ENCODE measurements at regions not wholly inside any gene's neighbourhood (a gene's known extent, or its start where the extent isn't known, plus 50 kb on each side); places are given as distances from the start of the nearest gene placed in this dataset.

DNA sequence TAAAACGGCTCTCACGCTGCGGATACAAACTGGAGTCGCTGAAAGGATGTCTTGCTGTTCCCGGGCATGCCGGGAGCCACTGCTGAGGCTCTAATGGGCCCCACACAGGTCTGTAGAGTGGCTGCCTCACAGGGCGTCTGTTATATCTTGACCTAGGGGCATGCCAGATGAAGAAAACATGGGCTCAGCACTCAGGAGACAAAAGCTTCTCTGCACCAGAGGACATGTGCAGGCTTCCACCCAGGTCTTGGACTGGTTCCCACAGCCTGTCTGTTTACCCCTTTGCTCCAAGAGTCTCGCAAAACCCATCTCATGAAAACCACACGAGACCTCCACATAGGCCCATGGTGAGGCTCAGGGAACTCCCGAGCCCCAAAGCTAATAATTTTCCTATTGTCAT is 134.2 kb downstream of the RPS29 start:
- Mint-ChIP-seq H3K9me3 (no peaks in the 10 kb centered on the region), H3K36me3 (no peaks in the 10 kb centered on the region), H3K27me3 (peaks cover 8% of the 10 kb centered on the region), H3K4me3 (no peak overlapping the region), H3K27ac (no peak overlapping the region), H3K4me1 (no peaks in the 10 kb centered on the region)
- DNase-seq, result no peak
- POLR2A ChIA-PET, result no interaction called here
- no peak for ATAC-seq (ENCODE audit: low read depth)

DNA sequence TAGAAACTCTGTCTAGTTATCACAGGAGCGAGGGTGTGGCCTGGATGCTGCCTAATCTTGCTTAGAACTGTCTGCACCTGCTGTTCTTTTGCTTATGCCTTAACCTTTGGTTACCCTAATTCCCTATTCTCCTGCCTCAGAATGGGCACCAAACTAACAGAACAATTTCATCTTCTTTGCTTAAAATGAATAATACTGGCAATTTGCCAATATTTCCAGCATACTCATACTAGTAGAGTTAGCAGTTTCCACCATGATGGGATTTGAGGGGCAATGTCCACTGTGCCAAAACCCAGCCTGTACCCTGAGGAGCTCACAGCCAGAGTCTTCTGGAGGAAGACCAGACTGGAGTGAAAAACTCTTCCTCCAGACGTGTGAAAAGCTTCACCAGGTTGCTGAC is 136.4 kb downstream of the RPS29 start:
- no peak overlapping the region for H3K4me3 Mint-ChIP-seq

DNA sequence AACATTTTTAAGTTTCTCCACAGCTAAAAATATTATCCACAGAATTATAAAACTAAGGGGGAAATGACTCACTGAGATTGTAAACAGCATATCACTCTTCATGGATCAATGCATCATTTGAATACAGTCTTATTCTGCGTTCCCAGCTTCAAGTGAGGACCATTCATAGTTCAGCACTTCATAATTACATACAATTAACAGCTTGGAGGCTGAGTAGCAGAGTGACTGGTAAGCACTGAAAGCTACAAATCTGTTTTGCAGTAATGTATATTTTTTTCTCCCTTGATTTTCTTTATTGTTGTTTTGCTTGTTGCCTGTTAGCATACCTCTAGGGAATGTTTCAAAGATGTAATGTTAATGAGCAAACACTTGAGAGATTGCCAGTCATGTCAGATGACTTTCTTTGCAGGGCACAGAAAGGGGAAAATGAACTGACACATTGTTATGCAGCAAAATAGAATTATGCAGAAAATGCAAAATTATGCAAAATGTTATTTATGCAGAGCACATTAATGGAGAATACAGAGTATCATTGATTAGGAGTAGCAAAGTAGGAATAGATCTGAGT is 138.6 kb downstream of the RPS29 start:
- Mint-ChIP-seq H3K4me1 (no peaks in the 10 kb centered on the region), H3K4me3 (no peak overlapping the region), H3K9me3 (no peaks in the 10 kb centered on the region), H3K36me3 (no peaks in the 10 kb centered on the region), H3K27ac (no peak overlapping the region), H3K27me3 (peaks cover 10% of the 10 kb centered on the region)
- POLR2A ChIA-PET, result no interaction called here
- no peak for ATAC-seq (ENCODE audit: low read depth)
- DNase-seq, result no peak

More for the DNA sequence above, 136.4 kb downstream of the RPS29 start:
- Mint-ChIP-seq H3K27me3 (peaks cover 10% of the 10 kb centered on the region), H3K4me1 (no peaks in the 10 kb centered on the region), H3K36me3 (no peaks in the 10 kb centered on the region), H3K27ac (no peak overlapping the region), H3K9me3 (no peaks in the 10 kb centered on the region)
- no peak for DNase-seq
- POLR2A ChIA-PET, result no interaction called here
- no peak for ATAC-seq (ENCODE audit: low read depth)

- no peaks in the 10 kb centered on the region for H3K9me3 Mint-ChIP-seq
- POLR2A ChIA-PET, result no interaction called here
- H3K27me3 Mint-ChIP-seq, result peaks cover 10% of the 10 kb centered on the region
These were observed 139.4 kb downstream of the RPS29 start for GRCh38 chr14:49446801-49447200.

GRCh38 chr14:49438256-49438770 is 147.9 kb downstream of the RPS29 start:
- Mint-ChIP-seq H3K9me3 (peaks cover 2% of the 10 kb centered on the region), H3K4me1 (no peaks in the 10 kb centered on the region)

More at GRCh38 chr14:49446801-49447200, 139.4 kb downstream of the RPS29 start:
- Mint-ChIP-seq H3K4me3 (no peak overlapping the region), H3K27ac (no peak overlapping the region), H3K4me1 (no peaks in the 10 kb centered on the region), H3K36me3 (no peaks in the 10 kb centered on the region)
- no peak for ATAC-seq (ENCODE audit: low read depth)
- DNase-seq, result no peak

DNA sequence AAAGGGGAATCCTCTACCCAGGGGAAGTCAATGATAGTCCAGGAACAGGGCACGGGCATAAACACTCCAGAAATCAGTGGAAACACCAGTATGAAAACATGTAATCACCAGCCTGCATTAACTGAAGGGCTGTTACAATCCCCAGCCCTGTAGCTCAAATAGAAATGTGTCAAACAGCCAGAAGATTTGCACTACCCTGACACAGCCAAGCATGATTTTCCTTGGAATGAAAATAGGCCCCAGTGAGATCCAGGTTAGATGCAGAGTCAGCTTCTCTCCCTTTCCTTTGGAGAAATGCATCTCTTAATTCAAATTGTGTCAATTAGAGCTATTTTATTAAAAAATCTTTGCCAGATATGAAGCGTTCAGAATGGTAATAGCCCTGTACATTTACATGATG is 158.1 kb downstream of the RPS29 start:
- H3K9me3 Mint-ChIP-seq, result peaks cover 7% of the 10 kb centered on the region

More at GRCh38 chr14:49438256-49438770, 147.9 kb downstream of the RPS29 start:
- POLR2A ChIA-PET, result no interaction called here
- Mint-ChIP-seq H3K27ac (no peak overlapping the region), H3K4me3 (no peak overlapping the region), H3K27me3 (peaks cover 2% of the 10 kb centered on the region), H3K36me3 (no peaks in the 10 kb centered on the region)
- DNase-seq (no peak), ATAC-seq (ENCODE audit: low read depth) (no peak)

GRCh38 chr14:49427117-49427516 is 159.1 kb downstream of the RPS29 start:
- peaks cover 5% of the 10 kb centered on the region for H3K9me3 Mint-ChIP-seq
- ATAC-seq (ENCODE audit: low read depth) (no peak), DNase-seq (no peak)
- POLR2A ChIA-PET, result no interaction called here
- H3K4me3 Mint-ChIP-seq, result no peak overlapping the region
- H3K36me3 Mint-ChIP-seq, result peaks cover under 1% of the 10 kb centered on the region
- peaks cover 13% of the 10 kb centered on the region for H3K27me3 Mint-ChIP-seq
- H3K4me1 Mint-ChIP-seq, result no peaks in the 10 kb centered on the region
- no peak overlapping the region for H3K27ac Mint-ChIP-seq

More for the DNA sequence above, 158.1 kb downstream of the RPS29 start:
- Mint-ChIP-seq H3K36me3 (peaks cover 1% of the 10 kb centered on the region), H3K27ac (no peak overlapping the region), H3K27me3 (peaks cover 13% of the 10 kb centered on the region), H3K4me1 (no peaks in the 10 kb centered on the region), H3K4me3 (no peak overlapping the region)
- DNase-seq (no peak), ATAC-seq (ENCODE audit: low read depth) (no peak)
- POLR2A ChIA-PET, result no interaction called here

GRCh38 chr14:49425921-49426320 is 160.3 kb downstream of the RPS29 start:
- DNase-seq, result no peak
- no peak for ATAC-seq (ENCODE audit: low read depth)
- Mint-ChIP-seq H3K27ac (no peak overlapping the region), H3K4me3 (no peak overlapping the region), H3K4me1 (no peaks in the 10 kb centered on the region), H3K27me3 (peaks cover 13% of the 10 kb centered on the region), H3K9me3 (peaks cover 4% of the 10 kb centered on the region), H3K36me3 (no peaks in the 10 kb centered on the region)
- POLR2A ChIA-PET, result no interaction called here

- POLR2A ChIA-PET, result no interaction called here
- no peak overlapping the region for H3K4me3 Mint-ChIP-seq
- DNase-seq (no peak), ATAC-seq (ENCODE audit: low read depth) (no peak)
- no peak overlapping the region for H3K27ac Mint-ChIP-seq
- H3K9me3 Mint-ChIP-seq, result no peaks in the 10 kb centered on the region
- peaks cover 13% of the 10 kb centered on the region for H3K27me3 Mint-ChIP-seq
- H3K36me3 Mint-ChIP-seq, result no peaks in the 10 kb centered on the region
- H3K4me1 Mint-ChIP-seq, result no peaks in the 10 kb centered on the region
These were observed 161.5 kb downstream of the RPS29 start for GRCh38 chr14:49424436-49425331.

GRCh38 chr14:49420201-49420600 is 166.0 kb downstream of the RPS29 start:
- POLR2A ChIA-PET, result no interaction called here
- no peaks in the 10 kb centered on the region for H3K36me3 Mint-ChIP-seq
- DNase-seq (no peak), ATAC-seq (ENCODE audit: low read depth) (no peak)
- H3K4me1 Mint-ChIP-seq, result no peaks in the 10 kb centered on the region
- no peak overlapping the region for H3K27ac Mint-ChIP-seq
- peaks cover 15% of the 10 kb centered on the region for H3K27me3 Mint-ChIP-seq
- H3K9me3 Mint-ChIP-seq, result no peaks in the 10 kb centered on the region
- H3K4me3 Mint-ChIP-seq, result no peak overlapping the region

DNA sequence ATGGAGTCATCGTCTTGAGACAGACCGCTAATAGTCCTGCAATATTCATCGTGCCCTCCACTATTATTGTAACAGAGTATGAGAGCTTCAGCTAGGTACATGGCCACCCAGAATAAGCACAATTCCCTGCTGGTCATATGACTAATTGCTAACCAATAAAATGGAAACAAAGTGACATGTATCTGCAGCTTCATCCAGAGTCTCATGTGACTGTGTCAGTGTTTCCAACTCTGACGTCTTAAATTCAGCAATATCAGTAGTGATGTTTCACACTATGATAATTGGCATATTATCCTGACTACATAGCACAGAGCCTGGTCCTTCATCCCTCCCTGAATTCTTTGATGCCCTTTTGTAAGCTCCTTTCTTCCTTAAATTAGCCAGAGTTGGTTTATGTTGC is 167.4 kb downstream of the RPS29 start:
- DNase-seq (no peak), ATAC-seq (ENCODE audit: low read depth) (no peak)
- POLR2A ChIA-PET, result no interaction called here
- peaks cover 10% of the 10 kb centered on the region for H3K27me3 Mint-ChIP-seq
- no peaks in the 10 kb centered on the region for H3K4me1 Mint-ChIP-seq
- H3K4me3 Mint-ChIP-seq, result no peak overlapping the region
- H3K36me3 Mint-ChIP-seq, result no peaks in the 10 kb centered on the region
- H3K27ac Mint-ChIP-seq, result no peak overlapping the region
- H3K9me3 Mint-ChIP-seq, result no peaks in the 10 kb centered on the region

- POLR2A ChIA-PET, result no interaction called here
- ATAC-seq (ENCODE audit: low read depth), result no peak
- DNase-seq, result no peak
- no peak overlapping the region for H3K4me3 Mint-ChIP-seq
- no peaks in the 10 kb centered on the region for H3K36me3 Mint-ChIP-seq
- no peaks in the 10 kb centered on the region for H3K4me1 Mint-ChIP-seq
- H3K27me3 Mint-ChIP-seq, result peaks cover 10% of the 10 kb centered on the region
- H3K9me3 Mint-ChIP-seq, result no peaks in the 10 kb centered on the region
- no peak overlapping the region for H3K27ac Mint-ChIP-seq
These were observed 168.4 kb downstream of the RPS29 start for GRCh38 chr14:49417790-49418189.

DNA sequence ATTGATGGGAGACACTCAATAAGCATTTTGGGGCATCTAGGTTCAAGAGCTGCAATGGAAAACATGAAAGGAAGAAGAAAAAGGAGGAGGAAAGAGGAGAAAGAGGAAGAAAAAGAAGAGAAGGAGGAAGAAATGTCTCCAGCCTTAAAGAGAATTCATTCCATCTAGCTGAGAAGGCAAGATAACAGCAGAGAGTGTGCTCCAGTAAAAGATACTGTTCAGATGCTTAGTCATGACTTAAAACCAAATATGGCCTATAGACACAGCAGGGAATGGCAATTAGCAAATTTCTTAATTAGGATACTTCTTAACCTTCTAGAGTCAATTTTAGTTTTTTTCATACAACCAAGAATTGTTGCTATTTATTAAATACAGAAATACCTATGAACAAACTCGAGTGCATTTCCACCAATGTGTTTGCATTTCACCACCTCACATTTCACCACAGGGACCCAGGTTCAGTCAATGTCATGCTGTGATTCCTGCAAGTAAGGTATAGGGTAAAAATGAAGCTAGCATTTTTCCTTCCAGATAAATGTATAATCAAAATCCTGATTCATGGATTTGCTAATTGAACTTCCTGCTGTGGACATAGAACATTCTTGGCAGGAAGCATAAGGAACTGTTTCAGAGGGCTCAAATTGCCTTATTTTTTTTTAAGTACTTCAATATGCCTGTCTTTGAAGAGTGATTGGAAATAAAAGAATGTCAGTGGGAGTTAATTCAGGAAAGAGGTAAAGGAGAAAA is 177.8 kb downstream of the RPS29 start:
- no peak for ATAC-seq (ENCODE audit: low read depth)
- no peak overlapping the region for H3K4me3 Mint-ChIP-seq
- H3K4me1 Mint-ChIP-seq, result no peaks in the 10 kb centered on the region
- POLR2A ChIA-PET, result no interaction called here
- peaks cover 10% of the 10 kb centered on the region for H3K27me3 Mint-ChIP-seq
- no peak for DNase-seq
- no peak overlapping the region for H3K27ac Mint-ChIP-seq
- H3K9me3 Mint-ChIP-seq, result no peaks in the 10 kb centered on the region
- no peaks in the 10 kb centered on the region for H3K36me3 Mint-ChIP-seq

Measured in activated naive CD8-positive, alpha-beta T cell treated with anti-CD3 and anti-CD28 coated beads, Interleukin-2, amount 10 ng/mL, durations not matched to agents 7 days and 5 days (primary cell).